IMR-90 (cell line): ENCODE measurements at regions not wholly inside any gene's neighbourhood (a gene's known extent, or its start where the extent isn't known, plus 50 kb on each side); places are given as distances from the start of the nearest gene placed in this dataset.
"Not testable (repeated sequence)": the region's sequence is repeated elsewhere in the genome, so short reads cannot be mapped to it uniquely, and the experiment has no call there.

Source experiments
- ATAC-seq: fragments of 200-7000 bp; cut with Tn5 transposase; 2 replicates; pipeline ENCODE4 v1.9.1; 2020; ENCODE audit warnings: low read depth, mild to moderate bottlenecking, moderate library complexity
- BruUV-seq: library from RNA; stranded (reverse); fragments of 400-500 nt; replicated peaks from 2 replicates; lab custom pipeline; 2021; lab: Mats Ljungman, UMichigan
- CTCF ChIA-PET: fragments of 300-600 bp; formaldehyde crosslinking; extraction: SDS; loops from one replicate; lab custom pipeline; 2021; ENCODE audit warnings: antibody characterized with exemption; lab: Yijun Ruan, JAX
- POLR2A ChIA-PET: fragments of 300-600 bp; sonication (Branson Sonifier 250); formaldehyde crosslinking; loops from one replicate; lab custom pipeline; 2022; ENCODE audit warnings: antibody characterized with exemption; ENCODE audit not compliant: unreplicated experiment; lab: Charles Lee
- DNase-seq: peaks from one replicate; pipeline ENCODE4 v3.0.0; 2013
- H2AFZ ChIP-seq: replicated peaks from 2 replicates; pipeline ENCODE3; 2013; ENCODE audit warnings: low read length, mild to moderate bottlenecking; ENCODE audit not compliant: poor library complexity
- H2AK5ac ChIP-seq: 2 replicates; pipeline ENCODE4 v1.6.1; 2013; ENCODE audit warnings: low read depth, low read length, inconsistent platforms
- H2AK9ac ChIP-seq: replicated peaks from 2 replicates; pipeline ENCODE3; 2013; ENCODE audit warnings: mild to moderate bottlenecking, low read depth, low read length, moderate library complexity; ENCODE audit not compliant: poor library complexity
- H2BK120ac ChIP-seq: 2 replicates; pipeline ENCODE4 v1.6.1; 2013; ENCODE audit warnings: low read depth, low read length, inconsistent platforms
- H2BK15ac ChIP-seq: 3 replicates; pipeline ENCODE4 v1.6.1; 2013; ENCODE audit warnings: low read depth, low read length, inconsistent platforms
- H2BK20ac ChIP-seq: 2 replicates; pipeline ENCODE4 v1.6.1; 2013; ENCODE audit warnings: low read depth, mild to moderate bottlenecking, inconsistent platforms, low read length, moderate library complexity
- H2BK5ac ChIP-seq: 2 replicates; pipeline ENCODE4 v1.6.1; 2013; ENCODE audit warnings: mild to moderate bottlenecking, low read depth, low read length, inconsistent platforms; ENCODE audit not compliant: poor library complexity, severe bottlenecking
- H3K14ac ChIP-seq: replicated peaks from 2 replicates; pipeline ENCODE4 v1.6.1; 2013; ENCODE audit warnings: low read depth, low read length, inconsistent platforms
- H3K18ac ChIP-seq: 2 replicates; pipeline ENCODE4 v1.6.1; 2013; ENCODE audit warnings: low read depth, low read length, control low read depth
- H3K23ac ChIP-seq: 2 replicates; pipeline ENCODE4 v1.6.1; 2013; ENCODE audit warnings: low read depth, low read length, inconsistent platforms
- H3K27ac ChIP-seq: 2 replicates; pipeline ENCODE4 v1.5.1; 2013; ENCODE audit warnings: mild to moderate bottlenecking, control low read depth, low read length; ENCODE audit not compliant: insufficient read depth
- H3K27me3 ChIP-seq: 2 replicates; pipeline ENCODE4 v1.6.1; 2013; ENCODE audit warnings: low read length; ENCODE audit not compliant: control insufficient read depth, insufficient read depth
- H3K36me3 ChIP-seq: 2 replicates; pipeline ENCODE4 v1.6.1; 2013; ENCODE audit warnings: low read length, mixed read lengths; ENCODE audit not compliant: control insufficient read depth, insufficient read depth
- H3K4ac ChIP-seq: 2 replicates; pipeline ENCODE4 v1.6.1; 2013; ENCODE audit warnings: low read depth, low read length, inconsistent platforms
- H3K4me1 ChIP-seq: 2 replicates; pipeline ENCODE4 v1.6.1; 2013; ENCODE audit warnings: low read length, mixed read lengths; ENCODE audit not compliant: control insufficient read depth, insufficient read depth
- H3K4me2 ChIP-seq: 2 replicates; pipeline ENCODE4 v1.6.1; 2013; ENCODE audit warnings: low read depth, mild to moderate bottlenecking, control low read depth, low read length, moderate library complexity
- H3K4me3 ChIP-seq: 2 replicates; pipeline ENCODE4 v1.5.1; 2013; ENCODE audit warnings: low read depth, mild to moderate bottlenecking, control low read depth, low read length, moderate library complexity; ENCODE audit not compliant: insufficient read depth
- H3K56ac ChIP-seq: 2 replicates; pipeline ENCODE4 v1.6.1; 2013; ENCODE audit warnings: low read length, inconsistent platforms; ENCODE audit not compliant: insufficient read depth; ENCODE audit errors: extremely low read depth
- H3K79me1 ChIP-seq, 2 experiments: 2 replicates each; pipeline ENCODE4 v1.6.1; 2013; ENCODE audit warnings: low read length in 2 of 2, inconsistent platforms in 1 of 2, low read depth in 1 of 2
- H3K9ac ChIP-seq: 2 replicates; pipeline ENCODE4 v1.6.1; 2013; ENCODE audit warnings: low read depth, low read length, control low read depth
- H3K9me1 ChIP-seq: 2 replicates; pipeline ENCODE4 v1.6.1; 2013; ENCODE audit warnings: low read length, inconsistent platforms; ENCODE audit not compliant: insufficient read depth
- H3K9me3 ChIP-seq: 2 replicates; pipeline ENCODE4 v1.6.1; 2013; ENCODE audit warnings: low read length; ENCODE audit not compliant: control insufficient read depth, insufficient read depth
- H4K20me1 ChIP-seq: 2 replicates; pipeline ENCODE4 v1.6.1; 2013; ENCODE audit warnings: low read length, inconsistent platforms; ENCODE audit not compliant: insufficient read depth
- H4K5ac ChIP-seq: 2 replicates; pipeline ENCODE4 v1.6.1; 2013; ENCODE audit warnings: mild to moderate bottlenecking, low read depth, low read length, control low read depth
- H4K8ac ChIP-seq, 2 experiments: 2 replicates each; pipeline ENCODE4 v1.6.1; 2013; ENCODE audit warnings: low read depth in 2 of 2, low read length in 2 of 2, control low read depth in 1 of 2, inconsistent platforms in 1 of 2
- H4K91ac ChIP-seq: 2 replicates; pipeline ENCODE4 v1.6.1; 2013; ENCODE audit warnings: low read depth, low read length, inconsistent platforms; ENCODE audit not compliant: insufficient read depth
- WGBS, 2 experiments: methylation state at CpG; one replicate each; pipeline versions ENCODE4 v1.1.5 to v1.1.7; 2013; ENCODE audit warnings: missing lambda C conversion rate in 2 of 2; ENCODE audit not compliant: insufficient read length in 1 of 2; ENCODE audit errors: extremely low coverage in 2 of 2; 5-methylcytosine and 5-hydroxymethylcytosine counted together
- dilution Hi-C: fragments of 300-500 bp; cut with HindIII; formaldehyde crosslinking; loops from one replicate; pipeline ENCODE4 v1.14.3; 2018; ENCODE audit warnings: low sequenced_read_pairs; ENCODE audit not compliant: unreplicated experiment
- in situ Hi-C: fragments of 300-500 bp; cut with MboI; formaldehyde crosslinking; loops from 3 replicates; pipeline ENCODE4 v1.14.3; 2019; ENCODE audit warnings: low sequenced_read_pairs, inconsistent platforms, mixed read lengths
- intact Hi-C: fragments of 100-400 bp; cut with micrococcal nuclease; formaldehyde crosslinking; loops from 2 replicates; pipeline ENCODE4 v1.10.0; 2022

DNA sequence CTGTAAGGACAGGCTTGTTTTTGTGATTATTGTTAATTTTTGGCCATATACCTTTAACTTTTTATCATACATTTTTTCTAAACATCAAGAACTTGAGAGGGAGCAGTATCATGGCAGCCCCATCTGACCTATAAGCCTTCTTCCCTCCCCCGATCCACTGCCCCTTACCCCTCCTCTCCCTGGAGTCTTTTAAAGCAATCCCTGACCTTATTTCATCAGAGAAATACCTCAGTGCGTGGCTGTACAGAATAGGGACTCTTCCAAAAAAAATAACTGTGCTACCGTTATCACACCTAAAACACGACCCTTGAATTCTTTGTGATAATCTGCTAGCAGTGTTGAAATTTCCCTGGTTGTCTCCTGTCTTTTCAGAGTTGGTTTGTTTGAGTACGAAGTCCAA lies 4448.7 kb upstream of the TPTE start:
- H3K27me3 ChIP-seq, intact Hi-C loops, H3K23ac ChIP-seq, H4K91ac ChIP-seq, H2AK9ac ChIP-seq, H3K9me1 ChIP-seq, ATAC-seq, dilution Hi-C loops, DNase-seq, H3K9me3 ChIP-seq, H3K4me2 ChIP-seq, H2BK20ac ChIP-seq, H2BK120ac ChIP-seq, H3K9ac ChIP-seq, H2BK5ac ChIP-seq, BruUV-seq, H3K18ac ChIP-seq, H2AK5ac ChIP-seq, H3K27ac ChIP-seq, H2BK15ac ChIP-seq, H3K56ac ChIP-seq, H3K4ac ChIP-seq, CTCF ChIA-PET, H4K5ac ChIP-seq, H4K8ac ChIP-seq, in situ Hi-C loops, H4K20me1 ChIP-seq, H3K36me3 ChIP-seq, H2AFZ ChIP-seq, POLR2A ChIA-PET, H3K14ac ChIP-seq, H3K79me1 ChIP-seq, H3K4me3 ChIP-seq, H3K4me1 ChIP-seq: not testable (repeated sequence)
- WGBS, 2 experiments = no CpG with 5 or more reads among the region's 5 CpGs

DNA sequence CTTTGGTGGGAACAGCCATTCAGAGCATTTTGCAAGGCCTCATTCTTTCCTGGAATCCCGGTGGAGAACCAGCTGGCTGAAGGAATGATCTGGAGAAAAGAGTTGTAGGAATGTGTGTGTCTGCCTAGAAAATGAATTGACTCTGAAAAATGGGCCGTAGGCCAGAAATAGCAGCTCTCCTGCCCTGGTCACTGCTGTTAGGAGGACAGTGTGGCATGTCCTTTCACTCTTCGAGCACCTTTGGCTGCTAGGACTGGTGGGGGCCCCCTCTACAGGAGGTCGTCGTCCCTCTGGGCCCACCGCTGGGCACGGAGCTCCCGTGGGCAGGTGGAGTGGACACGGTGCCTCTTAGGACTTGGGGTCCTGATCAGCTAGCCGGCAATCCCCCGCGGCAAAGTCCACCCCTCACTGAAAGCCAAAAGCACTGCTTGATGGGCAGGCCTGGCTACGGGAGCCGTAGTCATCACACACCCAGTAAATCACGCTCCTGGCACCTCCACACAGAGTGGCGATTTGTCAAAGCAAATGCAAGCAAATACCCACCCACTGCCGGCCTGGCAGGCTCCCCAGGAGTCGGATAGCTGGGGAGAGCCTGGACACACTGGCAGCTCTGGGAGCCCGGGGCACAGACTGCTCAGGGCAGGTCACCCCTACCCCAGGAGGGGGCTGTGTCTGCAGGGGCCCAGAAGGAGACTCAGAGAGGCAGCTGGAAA lies 4447.2 kb upstream of the TPTE start:
- H2BK5ac ChIP-seq, H3K4ac ChIP-seq, H3K9ac ChIP-seq, H3K4me1 ChIP-seq, DNase-seq, H3K18ac ChIP-seq, H3K4me2 ChIP-seq, H4K5ac ChIP-seq, H2AK9ac ChIP-seq, H2AFZ ChIP-seq, BruUV-seq, H3K27ac ChIP-seq, H2BK20ac ChIP-seq, CTCF ChIA-PET, H3K9me3 ChIP-seq, H2BK120ac ChIP-seq, H4K91ac ChIP-seq, H3K4me3 ChIP-seq, H4K8ac ChIP-seq, H3K56ac ChIP-seq, H4K20me1 ChIP-seq, H3K79me1 ChIP-seq, H2BK15ac ChIP-seq, H3K9me1 ChIP-seq, dilution Hi-C loops, intact Hi-C loops, in situ Hi-C loops, POLR2A ChIA-PET, H2AK5ac ChIP-seq, H3K27me3 ChIP-seq, H3K23ac ChIP-seq, H3K36me3 ChIP-seq, H3K14ac ChIP-seq: not testable (repeated sequence)
- no CpG with 5 or more reads among the region's 19 CpGs for WGBS, 2 experiments
- ATAC-seq = 0 out of 2 replicates have a peak, but pooled peaks have one; percentile 27
